Activated CD4-positive, alpha-beta T cell treated with anti-CD3 and anti-CD28 coated beads, Interleukin-2, amount 10 ng/mL, durations not matched to agents 7 days and 5 days (primary cell): ENCODE measurements at regions not wholly inside any gene's neighbourhood (a gene's known extent, or its start where the extent isn't known, plus 50 kb on each side); places are given as distances from the start of the nearest gene placed in this dataset.

Source experiments
- CTCF ChIA-PET: fragments of 350-600 bp; sonication (Branson Sonifier 250); formaldehyde crosslinking; loops from one replicate; lab custom pipeline; 2021; ENCODE audit warnings: antibody characterized with exemption; lab: Charles Lee
- POLR2A ChIA-PET: fragments of 350-600 bp; sonication (Branson Sonifier 250); formaldehyde crosslinking; loops from one replicate; lab custom pipeline; 2021; ENCODE audit warnings: antibody characterized with exemption; lab: Charles Lee
- DNase-seq: peaks from one replicate; pipeline ENCODE4 v3.0.0-alpha.2; 2020
- H3K27ac Mint-ChIP-seq: one replicate; pipeline ENCODE4 v1.8.0; 2021; ENCODE audit warnings: mild to moderate bottlenecking, moderate library complexity, mixed read lengths
- H3K27me3 Mint-ChIP-seq: one replicate; pipeline ENCODE4 v1.8.0; 2021; ENCODE audit warnings: mixed read lengths
- H3K36me3 Mint-ChIP-seq: one replicate; pipeline ENCODE4 v1.8.0; 2021; ENCODE audit warnings: low read depth, mixed read lengths
- H3K4me1 Mint-ChIP-seq: one replicate; pipeline ENCODE4 v1.8.0; 2021; ENCODE audit warnings: mixed read lengths
- H3K4me3 Mint-ChIP-seq: one replicate; pipeline ENCODE4 v1.8.0; 2021; ENCODE audit warnings: mild to moderate bottlenecking, moderate library complexity, mixed read lengths
- H3K9me3 Mint-ChIP-seq: one replicate; pipeline ENCODE4 v1.8.0; 2021; ENCODE audit warnings: mixed read lengths

DNA sequence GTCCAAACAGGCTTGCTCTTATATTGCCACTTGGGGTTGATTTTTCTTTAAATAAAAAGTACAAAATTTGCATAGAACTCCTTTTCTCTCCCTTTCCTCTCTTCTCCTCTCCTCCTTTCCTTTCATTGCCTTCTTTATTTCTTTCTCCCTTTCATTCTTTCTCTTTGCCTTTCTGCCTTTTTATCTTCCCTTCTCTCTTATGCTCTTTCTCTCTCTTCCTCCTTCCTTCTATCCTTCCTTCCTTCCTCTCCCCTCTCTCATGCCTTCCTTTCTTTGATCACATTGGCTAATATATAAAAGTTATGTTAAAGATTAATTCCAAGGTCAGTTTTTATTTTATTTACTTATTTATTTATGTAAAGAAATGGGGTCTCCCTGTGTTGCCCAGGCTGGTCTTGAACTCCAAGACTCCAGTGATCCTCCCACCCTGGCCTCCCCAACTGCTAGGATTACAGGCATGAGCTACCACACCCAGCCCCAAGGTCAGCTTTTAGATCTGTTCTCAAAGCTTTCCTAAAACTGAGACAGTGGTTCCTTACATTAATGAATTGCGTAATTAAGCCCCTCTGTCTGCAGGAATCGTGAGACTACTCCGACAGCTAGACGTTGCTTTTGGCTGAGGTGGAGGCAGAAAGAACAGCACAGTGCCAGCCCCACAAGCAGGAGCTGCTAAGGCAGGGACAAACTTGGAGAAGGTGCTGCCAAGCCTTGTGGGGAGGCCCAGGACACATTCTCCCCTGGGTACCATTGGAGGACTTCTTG is 361.9 kb downstream of the SIPA1L2 start:
- Mint-ChIP-seq H3K4me1 (no peaks in the 10 kb centered on the region), H3K4me3 (no peak overlapping the region), H3K27ac (no peak overlapping the region), H3K36me3 (no peaks in the 10 kb centered on the region), H3K27me3 (peaks cover 12% of the 10 kb centered on the region), H3K9me3 (no peaks in the 10 kb centered on the region)
- CTCF ChIA-PET = no interaction called here
- DNase-seq = no peak
- POLR2A ChIA-PET = no interaction called here

- POLR2A ChIA-PET = no interaction called here
- no peaks in the 10 kb centered on the region for H3K36me3 Mint-ChIP-seq
- no peak overlapping the region for H3K4me3 Mint-ChIP-seq
- no peaks in the 10 kb centered on the region for H3K4me1 Mint-ChIP-seq
- H3K9me3 Mint-ChIP-seq = no peaks in the 10 kb centered on the region
- DNase-seq = no peak
- H3K27ac Mint-ChIP-seq = no peak overlapping the region
- peaks cover 12% of the 10 kb centered on the region for H3K27me3 Mint-ChIP-seq
- CTCF ChIA-PET = no interaction called here
These were observed 362.7 kb downstream of the SIPA1L2 start for GRCh38 chr1:232267092-232267836.

DNA sequence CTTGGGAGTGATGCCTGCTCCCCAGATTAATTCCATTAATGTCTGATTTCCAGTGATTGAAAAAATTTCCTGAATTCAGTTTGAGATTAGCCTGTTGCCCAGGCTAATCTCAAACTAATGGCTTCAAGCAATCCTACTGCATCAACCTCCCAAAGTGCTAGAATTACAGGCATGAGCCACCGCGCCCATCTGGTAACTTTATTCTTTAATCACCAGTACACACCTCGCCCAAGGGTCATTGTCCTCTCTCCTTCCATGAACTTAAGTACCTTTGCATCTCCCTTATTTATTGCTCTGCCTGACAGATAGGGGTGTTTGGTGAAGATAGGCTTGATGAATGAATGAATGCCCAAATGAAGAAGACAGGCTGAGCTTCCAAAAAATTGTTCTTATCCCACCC is 366.5 kb downstream of the SIPA1L2 start:
- ChIA-PET CTCF (interaction anchor here (0.5 kb wide), 1 partner anchor 19 kb away, joined by 3 read pairs; no protein-coding TSS in a partner anchor), POLR2A (no interaction called here)
- Mint-ChIP-seq H3K4me1 (no peaks in the 10 kb centered on the region), H3K27ac (no peak overlapping the region), H3K9me3 (no peaks in the 10 kb centered on the region), H3K36me3 (no peaks in the 10 kb centered on the region), H3K27me3 (peaks cover 13% of the 10 kb centered on the region), H3K4me3 (no peak overlapping the region)
- no peak for DNase-seq

GRCh38 chr1:232262991-232263390 is 366.9 kb downstream of the SIPA1L2 start:
- no peak for DNase-seq
- ChIA-PET POLR2A (no interaction called here), CTCF (no interaction called here)
- Mint-ChIP-seq H3K27ac (no peak overlapping the region), H3K4me3 (no peak overlapping the region), H3K9me3 (no peaks in the 10 kb centered on the region), H3K4me1 (no peaks in the 10 kb centered on the region), H3K27me3 (peaks cover 16% of the 10 kb centered on the region), H3K36me3 (no peaks in the 10 kb centered on the region)

GRCh38 chr1:232260861-232261260 is 369.1 kb downstream of the SIPA1L2 start:
- CTCF ChIA-PET = no interaction called here

GRCh38 chr1:232260045-232260444 is 369.9 kb downstream of the SIPA1L2 start:
- no peak overlapping the region for H3K4me3 Mint-ChIP-seq
- H3K27ac Mint-ChIP-seq = no peak overlapping the region
- H3K9me3 Mint-ChIP-seq = no peaks in the 10 kb centered on the region
- ChIA-PET CTCF (no interaction called here), POLR2A (no interaction called here)
- no peak for DNase-seq
- peaks cover 12% of the 10 kb centered on the region for H3K27me3 Mint-ChIP-seq
- no peaks in the 10 kb centered on the region for H3K36me3 Mint-ChIP-seq
- no peaks in the 10 kb centered on the region for H3K4me1 Mint-ChIP-seq

More at GRCh38 chr1:232260861-232261260, 369.1 kb downstream of the SIPA1L2 start:
- no peak overlapping the region for H3K27ac Mint-ChIP-seq
- no peaks in the 10 kb centered on the region for H3K4me1 Mint-ChIP-seq
- H3K36me3 Mint-ChIP-seq = no peaks in the 10 kb centered on the region
- no peak for DNase-seq
- no peak overlapping the region for H3K4me3 Mint-ChIP-seq
- POLR2A ChIA-PET = no interaction called here
- no peaks in the 10 kb centered on the region for H3K9me3 Mint-ChIP-seq
- H3K27me3 Mint-ChIP-seq = peaks cover 12% of the 10 kb centered on the region

- H3K27ac Mint-ChIP-seq = no peak overlapping the region
- ChIA-PET POLR2A (no interaction called here), CTCF (no interaction called here)
- no peak for DNase-seq
- no peak overlapping the region for H3K4me3 Mint-ChIP-seq
- no peaks in the 10 kb centered on the region for H3K9me3 Mint-ChIP-seq
- no peaks in the 10 kb centered on the region for H3K36me3 Mint-ChIP-seq
- no peaks in the 10 kb centered on the region for H3K4me1 Mint-ChIP-seq
- H3K27me3 Mint-ChIP-seq = peaks cover 11% of the 10 kb centered on the region
These were observed 370.6 kb downstream of the SIPA1L2 start for GRCh38 chr1:232259333-232259732.

DNA sequence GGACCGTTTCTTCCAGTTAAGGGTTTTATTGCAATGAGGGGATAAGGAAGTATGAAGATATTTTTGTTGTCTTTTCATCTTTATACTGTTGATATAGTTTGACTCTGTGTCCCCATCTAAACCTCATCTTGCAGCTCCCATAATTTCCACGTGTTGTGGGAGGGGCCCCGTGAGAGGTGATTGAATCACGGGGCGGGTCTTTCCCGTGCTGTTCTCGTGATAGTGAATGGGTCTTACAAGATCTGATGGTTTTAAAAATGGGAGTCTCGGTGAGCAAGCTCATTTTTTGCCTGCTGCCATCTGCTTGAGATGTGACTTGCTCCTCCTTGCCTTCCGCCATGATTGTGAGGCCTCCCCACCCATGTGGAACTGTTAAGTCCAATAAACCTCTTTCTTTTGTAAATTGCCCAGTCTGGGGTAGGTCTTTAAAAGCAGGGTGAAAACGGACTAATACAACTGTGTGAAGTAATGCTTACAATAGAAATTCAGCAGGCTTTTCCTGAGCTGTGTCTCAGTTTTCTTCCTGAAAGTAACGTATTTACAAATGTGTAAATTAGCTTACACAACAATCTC is 377.3 kb downstream of the SIPA1L2 start:
- no peak for DNase-seq
- Mint-ChIP-seq H3K36me3 (no peaks in the 10 kb centered on the region), H3K27ac (no peak overlapping the region), H3K27me3 (peaks cover 34% of the 10 kb centered on the region), H3K9me3 (no peaks in the 10 kb centered on the region), H3K4me1 (peaks cover 3% of the 10 kb centered on the region), H3K4me3 (no peak overlapping the region)
- CTCF ChIA-PET = no interaction called here
- POLR2A ChIA-PET = no interaction called here

- no peak overlapping the region for H3K4me3 Mint-ChIP-seq
- H3K9me3 Mint-ChIP-seq = no peaks in the 10 kb centered on the region
- DNase-seq = no peak
- POLR2A ChIA-PET = no interaction called here
- H3K27me3 Mint-ChIP-seq = peaks cover 42% of the 10 kb centered on the region
- H3K4me1 Mint-ChIP-seq = peaks cover 3% of the 10 kb centered on the region
- no peak overlapping the region for H3K27ac Mint-ChIP-seq
- CTCF ChIA-PET = no interaction called here
- no peaks in the 10 kb centered on the region for H3K36me3 Mint-ChIP-seq
These were observed 379.1 kb downstream of the SIPA1L2 start for GRCh38 chr1:232250838-232251237.

DNA sequence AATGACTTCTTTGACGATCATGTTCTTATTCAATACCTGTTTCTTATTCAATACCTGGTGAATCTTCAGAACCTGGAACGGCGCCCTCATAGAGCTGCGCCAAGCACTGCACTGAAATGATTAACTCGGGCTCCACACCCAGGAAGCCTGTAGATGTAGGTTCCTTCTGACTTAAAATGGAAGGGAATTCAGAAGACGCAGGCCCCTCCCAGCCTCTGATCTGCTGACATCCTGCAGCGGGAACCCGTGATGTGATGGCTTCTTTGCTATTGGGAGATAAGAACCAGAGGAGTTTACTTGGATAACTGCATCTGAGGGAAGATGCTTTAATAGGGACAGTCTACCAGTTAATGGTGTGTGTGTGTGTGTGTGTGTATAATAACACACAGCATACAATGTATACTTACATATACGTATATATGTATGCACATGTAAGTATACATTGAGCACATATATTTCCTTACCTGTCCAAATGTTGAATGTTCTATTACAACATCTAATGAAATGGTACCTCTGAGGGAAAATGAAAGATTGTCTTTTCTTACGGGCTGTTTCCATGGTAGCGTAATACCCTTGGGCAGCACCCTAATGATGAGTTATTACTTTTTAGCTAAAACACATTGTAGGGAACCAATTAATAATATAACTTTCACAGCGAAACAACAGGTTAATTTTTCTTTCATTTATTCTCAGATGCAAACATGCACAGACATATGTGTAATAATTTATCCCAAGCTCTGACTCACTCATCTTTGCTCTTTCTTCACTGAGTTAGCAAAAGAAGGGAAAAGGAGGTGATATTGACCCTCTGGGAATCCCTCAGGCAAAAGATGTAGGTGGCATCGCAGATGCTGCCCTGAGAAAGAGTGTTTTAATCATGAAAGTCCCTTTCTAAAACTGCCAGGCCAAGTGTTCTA is 379.8 kb downstream of the SIPA1L2 start:
- Mint-ChIP-seq H3K4me1 (peaks cover 3% of the 10 kb centered on the region), H3K4me3 (no peak overlapping the region)
- CTCF ChIA-PET = no interaction called here

GRCh38 chr1:232249339-232249738 is 380.6 kb downstream of the SIPA1L2 start:
- Mint-ChIP-seq H3K36me3 (no peaks in the 10 kb centered on the region), H3K4me3 (no peak overlapping the region), H3K27me3 (peaks cover 44% of the 10 kb centered on the region), H3K27ac (no peak overlapping the region), H3K9me3 (no peaks in the 10 kb centered on the region), H3K4me1 (peaks cover 3% of the 10 kb centered on the region)
- DNase-seq = no peak
- ChIA-PET POLR2A (no interaction called here), CTCF (no interaction called here)

More for the DNA sequence above, 379.8 kb downstream of the SIPA1L2 start:
- no peak for DNase-seq
- Mint-ChIP-seq H3K27me3 (peaks cover 42% of the 10 kb centered on the region), H3K27ac (no peak overlapping the region), H3K36me3 (no peaks in the 10 kb centered on the region), H3K9me3 (no peaks in the 10 kb centered on the region)
- POLR2A ChIA-PET = no interaction called here

GRCh38 chr1:232248276-232248820 is 381.6 kb downstream of the SIPA1L2 start:
- Mint-ChIP-seq H3K27me3 (peaks cover 47% of the 10 kb centered on the region), H3K27ac (no peak overlapping the region), H3K9me3 (no peaks in the 10 kb centered on the region), H3K4me1 (peaks cover 3% of the 10 kb centered on the region), H3K4me3 (no peak overlapping the region), H3K36me3 (no peaks in the 10 kb centered on the region)
- DNase-seq = no peak
- POLR2A ChIA-PET = no interaction called here
- CTCF ChIA-PET = no interaction called here
